ENCODE measurements at regions not wholly inside any gene's neighbourhood (a gene's known extent, or its start where the extent isn't known, plus 50 kb on each side); places are given as distances from the start of the nearest gene placed in this dataset.

- no peak for TF ChIP-seq ZNF561 (CRISPR knock-in tag; conservative IDR thresholded peaks at IDR 0.05)
- TF ChIP-seq CBX8 (IDR thresholded peaks at IDR 0.05; ENCODE audit: borderline replicate concordance, extremely low read depth, low read depth, low read length, poor library complexity, severe bottlenecking): no peak
Observed at GRCh38 chr7:89780291-89780690, 374.0 kb upstream of the STEAP1 start.

Data from K562 (cell line).